NT2/D1 (cell line): ENCODE measurements at regions not wholly inside any gene's neighbourhood (a gene's known extent, or its start where the extent isn't known, plus 50 kb on each side); places are given as distances from the start of the nearest gene placed in this dataset.

ENCODE experiments used
- DNase-seq: peaks from one replicate; pipeline ENCODE4 v3.0.0-alpha.2; 2011; ENCODE audit warnings: low read depth, low spot score
- H3K27me3 ChIP-seq: 2 replicates; pipeline ENCODE4 v1.6.0; 2011; ENCODE audit warnings: mild to moderate bottlenecking; ENCODE audit not compliant: insufficient read length, insufficient read depth
- H3K36me3 ChIP-seq: 2 replicates; pipeline ENCODE4 v1.6.1; 2011; ENCODE audit warnings: mild to moderate bottlenecking, low read length, mixed read lengths; ENCODE audit not compliant: insufficient read depth, insufficient read length
- H3K4me1 ChIP-seq: 2 replicates; pipeline ENCODE4 v1.5.1; 2011; ENCODE audit not compliant: insufficient read depth, insufficient read length
- H3K4me3 ChIP-seq: 2 replicates; pipeline ENCODE4 v1.5.1; 2011; ENCODE audit warnings: low read depth; ENCODE audit not compliant: insufficient read length
- H3K9ac ChIP-seq: 2 replicates; pipeline ENCODE4 v1.6.0; 2011; ENCODE audit warnings: low read depth; ENCODE audit not compliant: insufficient read length
- H3K9me3 ChIP-seq: 2 replicates; pipeline ENCODE4 v1.5.1; 2011; ENCODE audit warnings: mild to moderate bottlenecking, low read length; ENCODE audit not compliant: insufficient read depth
- SUZ12 ChIP-seq: IDR thresholded peaks from 2 replicates; pipeline ENCODE4 v1.6.1; 2011; ENCODE audit not compliant: insufficient read length, insufficient read depth; ENCODE audit errors: extremely low read depth
- YY1 ChIP-seq: IDR thresholded peaks from 2 replicates; pipeline ENCODE4 v1.6.1; 2011; ENCODE audit not compliant: insufficient read length, insufficient read depth
- ZNF274 ChIP-seq: IDR thresholded peaks from 2 replicates; pipeline ENCODE4 v1.6.1; 2011; ENCODE audit warnings: mild to moderate bottlenecking, low read depth, low read length

- H3K27me3 ChIP-seq: no peaks in the 10 kb centered on the region
- H3K9me3 ChIP-seq: no peaks in the 10 kb centered on the region
- H3K36me3 ChIP-seq: no peaks in the 10 kb centered on the region
- no peaks in the 10 kb centered on the region for H3K4me1 ChIP-seq
- H3K9ac ChIP-seq: no peak overlapping the region
- no peak for TF ChIP-seq YY1
- TF ChIP-seq SUZ12: no peak
- no peak for TF ChIP-seq ZNF274
- DNase-seq: no peak
- H3K4me3 ChIP-seq: no peak overlapping the region
Measured at GRCh38 chr12:53803194-53803593, 51.4 kb upstream of the CISTR start.

GRCh38 chr12:53803703-53804102, 51.9 kb upstream of the CISTR start:
- Histone ChIP-seq H3K4me1 (no peaks in the 10 kb centered on the region), H3K4me3 (no peak overlapping the region), H3K27me3 (no peaks in the 10 kb centered on the region), H3K9me3 (no peaks in the 10 kb centered on the region), H3K9ac (no peak overlapping the region), H3K36me3 (no peaks in the 10 kb centered on the region)
- no peak for DNase-seq
- TF ChIP-seq SUZ12: no peak
- TF ChIP-seq YY1: no peak
- TF ChIP-seq ZNF274: no peak

GRCh38 chr12:53804429-53804828, 52.6 kb upstream of the CISTR start:
- H3K9ac ChIP-seq: no peak overlapping the region
- H3K4me1 ChIP-seq: no peaks in the 10 kb centered on the region
- no peak for DNase-seq
- no peaks in the 10 kb centered on the region for H3K27me3 ChIP-seq
- no peak for TF ChIP-seq YY1
- TF ChIP-seq SUZ12: no peak
- no peak for TF ChIP-seq ZNF274
- no peaks in the 10 kb centered on the region for H3K9me3 ChIP-seq
- no peaks in the 10 kb centered on the region for H3K36me3 ChIP-seq
- no peak overlapping the region for H3K4me3 ChIP-seq

GRCh38 chr12:53805067-53805466, 53.3 kb upstream of the CISTR start:
- Histone ChIP-seq H3K27me3 (no peaks in the 10 kb centered on the region), H3K4me3 (no peak overlapping the region), H3K36me3 (no peaks in the 10 kb centered on the region), H3K9me3 (no peaks in the 10 kb centered on the region), H3K4me1 (no peaks in the 10 kb centered on the region), H3K9ac (no peak overlapping the region)
- no peak for DNase-seq
- no peak for TF ChIP-seq YY1
- TF ChIP-seq SUZ12: no peak
- TF ChIP-seq ZNF274: no peak

- no peak overlapping the region for H3K4me3 ChIP-seq
- H3K9ac ChIP-seq: no peak overlapping the region
- H3K36me3 ChIP-seq: no peaks in the 10 kb centered on the region
- no peaks in the 10 kb centered on the region for H3K4me1 ChIP-seq
- no peaks in the 10 kb centered on the region for H3K9me3 ChIP-seq
- H3K27me3 ChIP-seq: no peaks in the 10 kb centered on the region
- no peak for DNase-seq
- no peak for TF ChIP-seq YY1
- no peak for TF ChIP-seq SUZ12
- TF ChIP-seq ZNF274: no peak
Measured at GRCh38 chr12:53805791-53806190, 54.0 kb upstream of the CISTR start.

GRCh38 chr12:53806721-53807120, 54.9 kb upstream of the CISTR start:
- Histone ChIP-seq H3K4me1 (no peaks in the 10 kb centered on the region), H3K36me3 (no peaks in the 10 kb centered on the region), H3K9me3 (no peaks in the 10 kb centered on the region), H3K27me3 (peaks cover 5% of the 10 kb centered on the region), H3K4me3 (no peak overlapping the region), H3K9ac (no peak overlapping the region)
- no peak for DNase-seq
- no peak for TF ChIP-seq YY1
- no peak for TF ChIP-seq ZNF274
- no peak for TF ChIP-seq SUZ12

GRCh38 chr12:53807322-53807860, 55.6 kb upstream of the CISTR start:
- no peak for DNase-seq
- Histone ChIP-seq H3K4me3 (no peak overlapping the region), H3K36me3 (no peaks in the 10 kb centered on the region), H3K4me1 (no peaks in the 10 kb centered on the region), H3K9me3 (no peaks in the 10 kb centered on the region), H3K27me3 (peaks cover 5% of the 10 kb centered on the region), H3K9ac (no peak overlapping the region)
- TF ChIP-seq SUZ12 (no peak), YY1 (no peak), ZNF274 (no peak)
